Stimulated activated CD4-positive, alpha-beta T cell treated with anti-CD3 and anti-CD28 coated beads, TNF-alpha, amount 100 ng/mL, for 48 hours (primary cell): ENCODE measurements at regions not wholly inside any gene's neighbourhood (a gene's known extent, or its start where the extent isn't known, plus 50 kb on each side); places are given as distances from the start of the nearest gene placed in this dataset.
A peak's percentile ranks its signal among the peaks of the same experiment; 100 is the strongest.
"Not testable (repeated sequence)": the region's sequence is repeated elsewhere in the genome, so short reads cannot be mapped to it uniquely, and the experiment has no call there.

Source experiments
- DNase-seq, 3 donors: peaks; one replicate each; pipeline ENCODE4 v3.0.0-alpha.2; 2020; ENCODE audit warnings: low read depth in 3 of 3

- DNase-seq = no peak
These were observed 325.5 kb upstream of the ARID1B start for GRCh38 chr6:156451726-156452125.

GRCh38 chr6:156451088-156451487, 326.1 kb upstream of the ARID1B start:
- no peak for DNase-seq

- DNase-seq = no peak
These were observed 326.8 kb upstream of the ARID1B start for GRCh38 chr6:156450421-156450820.

- DNase-seq = no peak
These were observed 327.6 kb upstream of the ARID1B start for GRCh38 chr6:156449569-156449968.

GRCh38 chr6:156449128-156449527, 328.1 kb upstream of the ARID1B start:
- no peak for DNase-seq

GRCh38 chr6:156448579-156448978, 328.6 kb upstream of the ARID1B start:
- no peak for DNase-seq

GRCh38 chr6:156440688-156441087, 336.5 kb upstream of the ARID1B start:
- no peak for DNase-seq

- DNase-seq = no peak
These were observed 338.7 kb upstream of the ARID1B start for GRCh38 chr6:156438350-156438923.

GRCh38 chr6:156437121-156437879, 339.9 kb upstream of the ARID1B start:
- no peak for DNase-seq

GRCh38 chr6:156434795-156435190, 342.4 kb upstream of the ARID1B start:
- no peak for DNase-seq

GRCh38 chr6:156434049-156434794, 343.0 kb upstream of the ARID1B start:
- DNase-seq = no peak

GRCh38 chr6:156432543-156432942, 344.6 kb upstream of the ARID1B start:
- DNase-seq = no peak

GRCh38 chr6:156430386-156430785, 346.8 kb upstream of the ARID1B start:
- DNase-seq = no peak

- DNase-seq = no peak
These were observed 349.8 kb upstream of the ARID1B start for GRCh38 chr6:156427345-156427744.

GRCh38 chr6:156425359-156426020, 351.7 kb upstream of the ARID1B start:
- DNase-seq = no peak

GRCh38 chr6:156423829-156424228, 353.3 kb upstream of the ARID1B start:
- peak in 2 of 3 donors; percentile 1 to 6 for DNase-seq

GRCh38 chr6:156423075-156423474, 354.1 kb upstream of the ARID1B start:
- no peak for DNase-seq

- DNase-seq = no peak
These were observed 355.2 kb upstream of the ARID1B start for GRCh38 chr6:156421933-156422332.

GRCh38 chr6:156421301-156421700, 355.9 kb upstream of the ARID1B start:
- DNase-seq = not testable (repeated sequence)

- DNase-seq = no peak
These were observed 356.8 kb upstream of the ARID1B start for GRCh38 chr6:156420172-156420993.

- DNase-seq = no peak
These were observed 357.6 kb upstream of the ARID1B start for GRCh38 chr6:156419594-156419993.
